GM21360 (cell line): ENCODE measurements at regions not wholly inside any gene's neighbourhood (a gene's known extent, or its start where the extent isn't known, plus 50 kb on each side); places are given as distances from the start of the nearest gene placed in this dataset.
"Not testable (repeated sequence)": the region's sequence is repeated elsewhere in the genome, so short reads cannot be mapped to it uniquely, and the experiment has no call there.

Source experiments
- ATAC-seq: cut with Tn5 transposase; IDR thresholded peaks from one replicate; pipeline ENCODE4 v1.9.1; 2021; ENCODE audit warnings: mild to moderate bottlenecking, moderate library complexity; ENCODE audit not compliant: unreplicated experiment

DNA sequence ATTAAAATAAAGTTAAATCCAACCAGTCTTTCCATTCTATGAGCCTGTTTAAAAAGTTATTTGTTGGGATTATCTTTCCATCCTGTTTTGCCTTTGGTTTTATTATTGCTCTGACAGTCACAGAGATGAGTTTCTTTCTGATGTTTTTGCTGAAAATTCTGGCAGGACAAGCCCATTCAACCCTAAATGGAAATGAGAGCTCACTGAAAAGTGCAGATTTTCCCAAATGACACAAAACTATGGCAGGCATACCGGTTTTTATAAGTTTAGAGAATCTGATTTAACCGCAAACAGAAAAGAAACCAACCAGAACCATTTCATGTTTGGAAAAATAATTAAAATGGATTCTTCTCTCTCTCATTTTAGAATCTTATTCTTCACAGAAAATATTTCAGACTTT is 238.1 kb upstream of the SGO1 start:
- ATAC-seq: no peak

DNA sequence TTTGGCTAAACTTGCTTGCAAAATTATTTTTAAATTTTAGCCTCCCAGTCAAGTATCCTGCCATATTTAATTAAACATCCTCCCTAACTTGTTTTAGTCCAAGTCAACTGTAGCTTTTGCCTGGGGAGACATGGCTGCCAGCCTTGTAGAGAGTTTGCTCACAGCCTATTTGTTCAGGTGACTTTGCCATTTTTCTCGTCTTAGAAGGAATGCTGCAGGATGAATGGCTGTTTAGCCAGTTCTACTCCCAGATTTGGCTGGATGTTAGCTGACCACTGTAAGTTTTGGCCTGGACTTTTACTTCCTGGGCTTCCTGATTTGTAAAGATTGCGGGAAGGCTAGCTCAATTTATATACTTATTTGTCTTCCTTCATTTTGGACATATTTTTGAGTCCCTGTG is 236.4 kb upstream of the SGO1 start:
- no peak for ATAC-seq

DNA sequence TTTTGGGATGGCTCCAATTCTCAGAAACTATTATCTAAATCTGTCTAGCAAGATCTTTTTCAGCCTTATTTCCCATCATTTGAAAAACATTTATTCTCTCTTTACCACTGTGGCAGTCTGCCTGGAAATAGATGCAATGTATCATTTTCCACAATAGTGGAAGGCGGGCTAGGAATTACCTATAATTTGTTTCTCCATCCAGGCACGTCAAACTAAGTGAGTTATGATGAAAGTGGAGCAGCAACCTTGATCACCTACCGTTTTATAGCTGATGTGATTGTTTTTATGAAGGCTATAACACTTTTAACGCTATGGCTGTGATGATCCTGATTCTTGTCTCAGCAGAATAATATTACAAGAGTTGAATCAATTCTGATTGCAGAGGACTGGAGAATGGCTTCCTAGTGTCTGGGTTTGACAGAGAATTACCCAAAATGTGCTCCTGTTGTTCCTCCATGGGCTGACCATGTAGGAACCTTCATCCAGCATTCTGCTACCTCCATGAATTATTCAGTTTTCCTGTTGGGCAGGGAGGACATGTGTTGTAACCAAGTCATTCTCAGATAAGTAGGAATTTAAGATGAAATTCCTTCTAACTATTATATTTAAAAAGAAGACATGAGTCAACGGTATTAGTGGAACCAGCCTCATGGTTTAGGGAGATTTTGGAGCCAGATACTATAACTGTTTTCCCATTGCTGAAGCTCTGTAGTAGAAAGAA is 231.5 kb upstream of the SGO1 start:
- no peak for ATAC-seq

DNA sequence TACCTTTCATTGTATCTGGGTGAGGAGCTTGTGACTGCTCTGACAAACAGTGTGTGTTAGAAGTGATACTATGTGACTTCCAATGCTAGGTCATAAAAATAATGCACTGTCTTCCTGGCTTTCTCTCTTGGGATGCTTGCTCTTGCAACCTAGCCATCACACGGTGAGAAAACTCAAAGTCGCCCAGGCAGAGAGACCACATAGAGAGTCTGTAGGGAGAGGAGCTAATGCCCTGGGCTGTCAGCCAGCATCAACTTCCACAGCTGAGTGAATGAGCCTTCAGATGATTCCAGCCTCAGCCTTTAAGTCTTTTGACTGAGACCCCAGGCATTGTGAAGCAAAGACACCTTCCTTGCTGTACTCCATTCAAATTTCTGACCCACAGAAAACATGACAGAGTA is 220.6 kb upstream of the SGO1 start:
- ATAC-seq: no peak

DNA sequence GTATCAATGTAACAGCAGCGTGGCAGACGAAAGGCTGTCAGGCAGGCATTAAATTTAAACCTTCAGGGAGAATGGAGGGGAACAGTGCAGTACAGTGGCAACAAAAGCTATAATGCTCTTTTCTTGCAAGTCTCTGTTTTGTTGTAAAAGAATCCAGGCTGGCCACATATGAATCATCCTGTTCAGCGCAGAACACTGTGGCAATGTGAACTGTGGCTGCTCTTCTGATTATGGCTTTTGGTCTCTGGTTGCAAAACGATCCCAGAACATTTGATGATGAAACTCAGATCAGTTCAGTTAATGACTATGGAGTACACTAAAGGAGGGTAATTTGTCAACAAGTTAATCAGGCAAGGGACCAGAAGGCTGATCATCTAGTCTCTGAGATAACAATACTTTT is 219.7 kb upstream of the SGO1 start:
- no peak for ATAC-seq

DNA sequence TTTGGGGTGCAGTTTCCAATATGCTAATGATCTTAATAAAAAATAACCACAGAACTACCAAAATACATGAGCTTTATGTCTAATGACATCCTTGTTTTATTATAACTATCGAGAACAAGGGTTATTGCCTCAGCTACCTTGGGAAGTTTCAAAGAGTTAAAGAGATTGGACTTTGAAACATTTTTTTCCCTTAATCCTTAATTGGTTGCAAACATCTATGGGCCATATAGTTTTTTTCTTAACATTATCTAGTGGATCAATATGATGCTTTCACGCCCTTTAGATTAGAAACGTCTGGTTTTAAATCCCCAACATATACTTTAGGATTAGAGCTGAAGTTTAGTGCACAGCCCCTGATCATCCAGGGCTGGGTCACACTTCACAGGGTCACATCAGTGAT is 219.2 kb upstream of the SGO1 start:
- ATAC-seq: no peak

DNA sequence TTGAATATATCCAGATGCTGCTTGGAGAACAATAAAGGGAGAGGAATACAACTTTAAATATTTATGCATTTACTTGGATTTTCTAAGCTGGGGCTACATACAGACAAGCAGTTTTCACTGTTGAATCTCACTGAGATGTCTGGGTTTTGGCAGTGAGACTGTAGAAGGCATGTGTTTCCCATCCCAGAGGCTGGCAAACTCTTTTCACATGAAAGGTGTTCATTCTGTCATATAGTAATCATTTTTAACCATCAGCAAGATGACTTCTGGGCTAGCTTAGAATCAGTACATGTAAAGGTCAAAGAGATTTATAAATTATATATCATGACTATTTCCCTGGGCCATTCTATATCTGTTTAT is 218.7 kb upstream of the SGO1 start:
- no peak for ATAC-seq

DNA sequence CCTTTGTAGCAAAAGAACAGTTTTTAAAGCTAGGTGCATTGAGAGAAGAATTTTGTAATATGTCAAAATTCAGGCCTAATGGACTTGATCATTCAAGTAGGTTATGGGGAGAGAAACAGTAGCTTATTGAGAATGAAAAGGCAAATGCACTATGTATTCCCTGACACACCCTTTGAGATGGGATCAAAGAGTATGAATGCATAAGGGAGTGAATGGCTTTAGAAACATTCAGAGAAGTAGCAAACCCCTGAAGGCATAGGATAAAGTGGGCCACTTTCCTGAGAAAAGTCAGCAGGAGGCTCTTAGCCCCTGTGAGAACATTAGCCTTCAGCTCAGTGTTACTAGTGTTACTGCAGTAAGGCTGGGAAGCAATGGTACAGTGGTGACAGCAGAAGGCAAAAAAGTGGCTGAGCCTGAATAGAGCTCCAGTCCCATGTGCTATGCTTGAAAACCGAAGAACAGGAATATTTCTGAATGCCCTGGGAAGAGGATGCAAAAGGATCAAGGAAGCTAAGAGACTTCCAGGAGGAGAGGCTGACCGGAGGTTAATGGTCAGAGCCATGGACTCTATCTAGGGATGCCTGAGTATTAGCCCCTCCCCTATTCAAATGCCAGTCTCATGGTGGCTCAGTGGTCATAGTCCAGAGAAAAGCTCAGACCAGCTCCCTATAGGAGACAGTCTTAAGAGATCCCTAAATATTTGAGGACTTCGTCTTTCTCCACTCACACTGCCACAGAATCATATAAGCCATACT is 218.2 kb upstream of the SGO1 start:
- ATAC-seq: no peak

DNA sequence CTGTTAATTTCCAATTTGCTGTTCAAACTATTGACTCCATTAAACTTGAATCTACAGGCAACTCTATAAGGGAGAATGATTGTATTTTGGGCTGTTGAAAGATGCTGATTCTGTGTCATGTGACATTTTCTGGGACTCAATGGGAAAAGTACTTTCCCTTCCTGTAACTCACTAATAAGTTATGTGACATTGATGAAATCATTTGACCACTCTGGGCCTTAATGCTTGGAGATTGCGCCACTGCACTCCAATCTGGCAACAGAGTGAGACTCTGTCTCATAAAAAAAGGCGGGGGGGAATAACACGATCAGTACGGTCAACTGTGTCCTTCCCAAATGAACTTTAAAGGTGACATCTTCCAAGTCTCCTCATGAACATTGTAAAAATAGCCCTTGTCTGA is 215.2 kb upstream of the SGO1 start:
- ATAC-seq: no peak

DNA sequence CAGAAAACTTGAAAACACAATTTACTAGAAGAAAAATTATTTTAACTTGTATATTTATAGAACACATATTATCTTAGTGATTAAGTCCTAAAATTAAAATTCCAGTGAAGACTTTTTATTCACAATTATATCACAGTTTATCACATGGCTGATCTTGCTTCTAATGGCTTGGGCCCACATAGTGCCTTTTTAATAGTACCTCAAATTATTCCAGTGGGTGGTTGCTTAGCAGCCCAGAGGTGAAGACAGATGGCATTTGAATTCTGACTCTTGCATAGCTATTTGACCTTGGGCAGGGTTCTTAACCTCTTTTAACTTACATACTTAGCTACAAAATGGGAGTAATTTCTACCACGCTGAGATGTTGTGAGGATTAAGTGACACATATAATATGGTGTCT is 214.7 kb upstream of the SGO1 start:
- no peak for ATAC-seq

DNA sequence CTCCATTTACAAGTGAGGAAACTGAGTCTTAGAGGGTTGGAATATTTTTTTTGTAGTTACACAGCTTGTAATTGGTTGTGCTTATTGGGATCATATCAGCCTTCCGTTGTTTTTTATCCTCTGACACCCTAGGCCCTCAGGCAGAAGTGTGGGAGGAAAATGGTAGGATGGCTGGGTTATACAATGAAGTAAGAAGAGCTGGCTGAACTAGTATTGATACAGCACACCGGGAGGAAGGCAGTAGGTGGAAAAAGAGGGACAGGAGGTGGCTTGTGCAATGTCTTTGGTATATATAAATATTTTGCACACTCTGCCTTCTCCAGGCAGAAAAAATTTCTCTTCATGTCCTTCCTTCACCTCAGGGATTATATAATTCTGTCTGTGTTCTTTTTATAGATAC is 214.3 kb upstream of the SGO1 start:
- ATAC-seq: no peak

DNA sequence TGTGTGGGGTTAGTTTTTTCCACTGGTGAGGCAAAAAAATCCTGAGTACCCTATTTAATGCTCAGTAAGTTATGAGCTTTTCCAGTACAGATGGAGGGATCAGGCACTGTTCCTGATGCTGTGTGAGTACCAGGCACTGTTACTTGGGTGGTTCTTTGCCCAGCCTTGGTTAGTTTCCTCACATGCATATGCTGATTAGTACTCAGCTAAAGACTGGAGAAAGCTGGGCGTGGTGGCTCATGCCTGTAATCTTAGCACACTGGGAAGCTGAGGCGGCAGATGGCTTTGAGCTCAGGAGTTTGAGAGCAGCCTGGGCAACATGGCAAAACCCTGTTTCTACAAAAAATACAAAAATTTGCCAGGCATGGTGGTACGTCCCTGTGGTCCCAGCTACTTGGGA is 210.3 kb upstream of the SGO1 start:
- ATAC-seq: no peak

DNA sequence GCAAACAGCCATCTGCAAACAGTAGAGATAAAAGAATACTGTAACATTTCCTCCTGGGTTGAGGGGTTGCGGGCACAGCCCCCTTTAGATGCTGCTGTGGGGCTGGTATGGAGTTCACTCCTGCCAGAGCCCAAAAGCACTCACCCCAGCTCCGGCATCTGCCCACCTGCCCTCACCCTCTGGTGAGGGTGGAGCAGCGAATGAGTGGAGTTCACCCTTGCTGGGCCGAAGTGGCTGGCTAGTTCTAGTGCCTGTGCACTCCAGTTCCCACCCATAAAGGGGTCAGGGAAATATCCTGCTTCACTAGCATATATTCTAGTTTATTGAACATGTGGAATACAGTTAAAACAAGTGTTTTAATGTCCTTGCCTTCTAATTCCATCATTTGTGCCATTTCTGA is 209.7 kb upstream of the SGO1 start:
- no peak for ATAC-seq

DNA sequence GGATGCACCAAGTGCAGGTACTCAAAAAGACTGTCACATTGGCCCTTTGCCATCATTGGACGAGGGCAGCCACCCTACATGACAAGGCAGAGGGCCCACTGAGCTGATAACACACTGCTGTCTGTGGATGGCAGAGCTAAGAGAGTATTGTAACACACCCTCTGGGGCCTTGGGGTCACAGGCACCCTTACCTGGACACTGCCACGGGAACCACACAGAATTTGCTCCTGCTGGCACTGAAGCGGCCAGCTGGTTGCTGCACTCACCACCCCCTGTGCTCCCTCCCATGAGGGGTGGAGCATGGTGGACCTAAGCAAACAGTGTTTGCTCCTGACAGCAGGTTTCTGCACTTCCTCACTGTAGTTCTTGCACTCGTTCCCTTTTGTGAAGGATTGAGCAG is 208.2 kb upstream of the SGO1 start:
- ATAC-seq: no peak

DNA sequence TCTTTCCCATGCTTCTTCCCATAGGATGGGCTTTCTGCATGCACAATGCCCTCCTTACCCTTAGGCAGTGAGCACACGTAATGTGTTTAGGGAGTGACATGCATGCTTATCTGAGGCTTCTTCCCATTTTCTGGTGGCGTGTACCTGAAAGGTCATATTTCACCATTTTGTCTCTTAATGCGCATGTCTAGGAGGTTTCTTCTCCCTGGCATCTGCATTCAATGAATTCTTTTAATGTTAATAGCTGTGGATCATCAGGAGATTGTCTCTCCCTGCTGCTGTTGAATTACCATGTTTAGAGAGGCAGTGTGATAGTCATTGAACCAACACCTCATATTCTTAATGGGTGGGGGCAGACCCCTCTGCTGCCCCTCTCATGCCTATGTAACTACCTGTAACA is 205.6 kb upstream of the SGO1 start:
- no peak for ATAC-seq

DNA sequence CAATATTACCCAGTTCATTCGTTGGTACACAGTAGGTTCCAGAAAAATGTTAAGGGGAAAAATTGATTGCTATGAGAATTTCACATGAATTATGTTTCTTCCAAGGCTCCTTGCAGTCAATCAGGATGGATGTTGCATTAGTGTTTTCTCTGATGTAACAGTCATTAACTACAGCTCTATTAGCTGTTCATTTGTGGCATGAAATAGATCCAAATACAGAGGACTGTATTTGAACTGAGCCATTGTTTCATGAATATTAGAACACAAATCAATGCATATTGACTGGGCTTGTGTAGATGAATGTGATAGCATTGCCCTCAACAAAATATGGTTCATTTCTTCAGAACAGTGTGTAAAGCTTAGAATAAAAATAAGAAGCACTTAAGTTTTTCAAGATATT is 203.0 kb upstream of the SGO1 start:
- no peak for ATAC-seq

DNA sequence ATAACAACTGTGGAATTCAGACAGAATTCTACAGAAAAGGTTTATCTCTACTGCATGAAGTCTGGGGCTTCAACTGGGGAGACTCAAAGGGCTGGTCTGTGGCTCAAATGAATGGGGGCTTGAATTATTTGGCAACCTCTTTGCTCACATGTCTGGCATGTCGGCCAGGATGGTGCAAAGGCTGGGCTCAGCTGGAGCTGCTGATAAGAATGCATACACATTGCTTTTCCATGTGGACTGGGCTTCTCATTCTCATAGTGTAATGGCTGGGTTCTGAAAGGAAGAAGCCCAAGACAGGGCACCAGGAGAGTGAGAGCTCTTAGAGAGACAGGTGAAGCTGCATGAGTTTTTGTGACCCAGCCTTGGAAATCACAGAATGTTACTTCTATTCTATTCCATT is 194.3 kb upstream of the SGO1 start:
- no peak for ATAC-seq

DNA sequence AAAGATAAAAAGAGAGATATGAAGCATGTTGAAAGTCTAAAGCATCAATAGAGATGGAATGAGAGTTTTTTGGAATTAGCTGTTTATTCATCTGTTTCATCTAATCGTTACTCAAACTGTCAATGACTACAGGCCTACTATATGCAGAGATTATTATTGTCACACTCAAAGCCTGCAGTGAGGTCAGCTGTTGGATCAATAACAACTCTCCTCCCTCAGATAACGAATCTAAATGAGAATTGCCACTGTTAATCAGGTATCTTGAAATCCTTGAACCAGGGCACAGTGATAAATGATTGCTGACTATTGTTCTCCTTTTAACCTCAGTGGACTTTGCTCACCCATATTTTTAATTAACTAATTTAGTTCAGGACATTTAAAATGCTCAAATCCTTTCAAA is 192.3 kb upstream of the SGO1 start:
- no peak for ATAC-seq

DNA sequence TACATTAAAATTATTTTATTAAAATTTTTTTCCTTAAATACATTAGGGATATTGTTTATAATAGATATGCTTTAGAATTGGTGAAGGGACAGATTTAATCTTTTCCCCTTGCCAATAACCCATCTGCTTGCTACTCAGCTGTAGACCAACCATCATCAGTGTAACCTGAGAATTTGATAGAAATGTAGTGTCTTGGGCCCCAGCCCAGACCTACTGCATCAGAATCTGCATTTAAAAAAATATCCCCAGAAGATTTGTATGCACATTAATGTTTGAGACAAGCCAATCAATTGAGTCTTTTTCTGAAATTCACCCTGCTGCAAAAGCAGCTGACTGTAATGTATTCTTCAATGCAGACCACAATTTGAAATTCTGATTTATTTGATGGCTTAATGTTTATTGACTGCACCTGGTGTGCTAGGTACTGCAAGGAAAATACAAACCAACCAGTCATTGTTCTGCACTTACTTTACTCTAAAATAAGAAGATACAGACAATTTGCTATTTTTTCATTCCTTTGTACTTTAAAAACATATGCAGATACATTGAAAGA is 190.7 kb upstream of the SGO1 start:
- no peak for ATAC-seq

DNA sequence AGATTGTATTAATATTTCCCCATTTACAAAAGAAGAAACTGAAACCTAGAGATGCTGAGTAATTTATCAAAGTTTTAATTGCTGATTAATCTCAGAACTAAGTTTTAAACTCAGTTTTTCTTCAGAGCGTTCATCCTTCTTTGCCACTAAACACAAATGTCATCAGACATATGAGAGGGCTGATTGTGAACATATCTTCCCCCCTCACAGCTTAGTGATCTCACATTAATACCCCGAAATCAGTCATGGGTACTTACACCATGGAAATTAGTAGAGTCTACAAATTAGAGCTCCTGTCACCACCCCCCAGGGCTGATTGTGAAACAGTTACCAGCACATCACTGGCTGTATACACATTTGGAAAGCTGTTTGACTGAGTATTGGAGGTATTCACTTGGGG is 189.3 kb upstream of the SGO1 start:
- ATAC-seq: no peak

DNA sequence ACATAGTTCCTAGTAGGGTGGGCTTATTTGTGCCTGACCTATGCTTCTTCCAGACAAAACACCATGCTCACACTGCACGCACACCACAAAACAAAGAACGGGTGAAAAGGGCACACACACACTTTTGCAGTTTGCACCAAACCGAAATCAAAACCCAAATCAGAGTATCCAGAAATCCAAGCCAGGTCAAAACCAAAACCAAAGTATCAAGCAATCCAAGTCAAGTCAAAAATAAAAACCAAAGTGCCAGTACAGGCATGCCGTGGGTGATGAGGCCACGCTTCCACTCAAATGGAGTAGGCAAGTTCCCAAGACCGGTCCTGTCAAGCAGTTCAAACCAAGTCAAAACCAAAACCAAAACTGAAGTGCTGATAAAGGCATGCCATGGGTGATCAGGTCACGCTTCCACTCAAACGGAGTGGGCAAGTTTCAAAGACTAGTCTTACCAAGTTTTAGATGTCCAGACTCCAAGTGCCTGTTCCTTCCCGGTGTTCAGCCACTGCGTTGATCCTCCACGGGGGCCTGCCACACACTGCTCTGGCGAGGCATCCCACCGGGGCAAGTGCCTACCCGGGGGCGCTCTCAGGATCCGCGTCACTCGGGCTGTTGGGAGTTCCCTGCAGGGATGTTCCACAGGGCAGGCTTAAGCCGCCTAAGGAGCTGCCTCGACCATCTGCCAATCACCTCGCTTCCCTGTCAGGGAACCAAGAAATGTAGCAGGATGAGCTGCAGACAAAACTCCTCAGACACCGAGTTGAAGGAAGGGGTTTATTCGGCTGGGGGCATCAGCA is 184.5 kb upstream of the SGO1 start:
- not testable (repeated sequence) for ATAC-seq

DNA sequence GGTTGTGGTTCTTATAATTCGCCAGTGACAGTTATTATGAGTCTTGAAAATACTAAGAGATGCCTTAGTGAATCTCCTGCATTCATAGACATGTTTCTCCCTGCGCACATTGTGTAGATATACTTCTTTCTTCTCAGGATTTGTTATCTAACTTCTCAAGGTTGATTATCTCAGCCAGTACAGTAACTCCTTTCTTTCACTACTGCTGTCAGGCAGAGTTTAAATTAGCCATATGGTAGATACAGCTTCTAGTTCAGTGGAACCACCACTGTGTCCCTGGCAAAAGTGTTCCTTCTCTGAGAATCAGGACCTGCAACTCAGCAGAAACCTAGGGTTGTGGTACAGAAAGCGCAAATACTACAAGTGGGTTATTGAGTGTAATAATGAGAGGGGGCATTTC is 175.0 kb upstream of the SGO1 start:
- no peak for ATAC-seq
